Pancreas (tissue), 10 donors: ENCODE measurements at regions not wholly inside any gene's neighbourhood (a gene's known extent, or its start where the extent isn't known, plus 50 kb on each side); places are given as distances from the start of the nearest gene placed in this dataset.
A peak's percentile ranks its signal among the peaks of the same experiment; 100 is the strongest.

Experiments
- ATAC-seq, 4 donors: fragments of 200-7000 bp; cut with Tn5 transposase; one replicate each; pipeline versions ENCODE4 v1.8.0 to v1.9.1; 2020; ENCODE audit warnings: mild to moderate bottlenecking in 4 of 4, moderate library complexity in 4 of 4
- DNase-seq, 6 donors: peaks; one replicate each; pipeline ENCODE4 v3.0.0-alpha.2; 2020
- FAIRE-seq: peaks from 2 replicates; lab custom pipeline; 2012; peaks lifted over from hg19 to GRCh38; lab: Jason Lieb, UNC
- H3K27ac ChIP-seq, 4 donors: fragments of 200-600 bp; sonication (generic); 1 replicate in 3 of 4; 2 replicates in 1 of 4; pipeline versions ENCODE4 v1.5.0 to v1.8.0; 2020
- H3K27me3 ChIP-seq, 4 donors: fragments of 200-600 bp; one replicate each; pipeline ENCODE4 v1.8.0; 2021
- H3K36me3 ChIP-seq, 3 donors: fragments of 200-600 bp; sonication (generic) in 1 of 3; one replicate each; pipeline versions ENCODE4 v1.5.0 to v1.8.0; 2020 to 2021
- H3K4me1 ChIP-seq, 3 donors: fragments of 200-600 bp; one replicate each; pipeline ENCODE4 v1.8.0; 2021
- H3K4me3 ChIP-seq, 4 donors: fragments of 200-600 bp; sonication (generic) in 2 of 4; one replicate each; pipeline versions ENCODE4 v1.5.0 to v1.8.0; 2020 to 2021
- H3K9me3 ChIP-seq, 4 donors: fragments of 200-600 bp; one replicate each; pipeline ENCODE4 v1.8.0; 2021
- WGBS, 2 donors: extraction: QIAGEN DNeasy Blood & Tissue Kit; methylation state at CpG; one replicate each; pipeline ENCODE4 v1.1.7; 2013; 5-methylcytosine and 5-hydroxymethylcytosine counted together
- intact Hi-C, 3 donors: fragments of 100-400 bp; cut with DNase I; formaldehyde crosslinking; loops; one replicate each; pipeline versions ENCODE4 v1.11.1 to v1.14.2; 2022
- TF ChIP-seq, protein P1 (sequence below), 4 donors: fragments of 200-600 bp; sonication (generic) in 3 of 4; IDR thresholded peaks; one replicate each; pipeline versions ENCODE4 v1.5.0 to v1.8.0; 2021; ENCODE audit warnings: antibody characterized with exemption in 4 of 4
- donor health status: healthy with polysubstance abuse.
- donor health status: DM: no; HTN: no; CAD: no; lungs with moderate emphysema.
- donor health status: DM: no; HTN: no; CAD: no.
- donor health status: control.
- donor health status: control.
- donor health status: Bipolar disorder and iron deficiency.
- donor health status: DM: yes; HTN: yes; CAD: no.
- donor health status: DM: no; HTN: no; CAD: no.
- donor health status: DM: no; HTN: no; CAD: no.
- donor health status: DM: yes; HTN: yes; CAD: no.

DNA sequence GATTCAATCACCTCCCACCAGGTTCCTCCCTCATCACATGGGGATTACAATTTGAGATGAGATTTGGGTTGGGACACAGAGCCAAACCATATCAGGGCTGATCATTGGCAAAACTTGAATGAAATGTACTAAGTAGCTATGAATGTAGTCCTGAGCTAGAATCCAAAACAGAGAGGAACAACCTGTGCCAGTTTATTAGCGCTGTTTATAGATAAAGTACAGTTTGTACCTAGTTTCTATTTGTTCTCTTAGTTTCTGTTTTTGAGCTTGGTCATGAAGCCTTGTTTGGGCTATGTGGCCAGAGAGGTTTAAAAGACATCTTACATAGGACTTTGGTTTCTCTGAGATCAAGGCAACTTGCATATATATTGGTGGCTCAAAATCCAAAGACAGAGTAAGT is 66.9 kb upstream of the INPP4B start:
- no peak overlapping the region for H3K27ac ChIP-seq
- 70 to 84% methylated on average over 1 of the region's 1 CpG for WGBS, 2 donors
- intact Hi-C loops = no loop called here

DNA sequence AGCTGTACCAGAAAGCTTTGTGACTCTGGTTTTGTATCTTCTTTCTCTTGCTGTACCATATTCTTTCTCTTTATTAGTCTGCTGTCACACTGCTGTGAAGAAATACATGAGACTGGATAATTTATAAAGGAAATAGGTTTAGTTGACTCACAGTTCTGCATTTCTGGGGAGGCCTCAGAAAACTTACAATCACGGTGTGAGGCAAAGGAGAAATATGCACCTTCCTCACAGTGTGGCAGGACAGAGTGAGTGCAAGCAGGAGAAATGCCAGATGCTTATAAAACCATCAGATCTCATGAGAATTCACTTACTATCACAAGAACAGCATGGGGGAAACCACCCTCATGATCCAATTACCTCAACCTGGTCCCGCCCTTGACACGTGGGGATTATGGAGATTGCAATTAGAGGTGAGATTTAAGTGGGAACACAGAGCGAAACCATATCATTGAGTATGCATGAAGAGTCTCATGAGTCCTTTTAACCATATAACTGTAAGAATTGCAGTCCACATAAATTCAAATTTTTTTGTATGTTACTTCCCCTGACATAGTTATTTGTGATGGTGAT is 67.4 kb upstream of the INPP4B start:
- no peak for DNase-seq
- Histone ChIP-seq H3K36me3 (no peaks in the 10 kb centered on the region), H3K4me3 (no peak overlapping the region), H3K27me3 (no peaks in the 10 kb centered on the region), H3K4me1 (no peaks in the 10 kb centered on the region), H3K27ac (no peak overlapping the region), H3K9me3 (no peaks in the 10 kb centered on the region)
- 85 to 87% methylated on average over 4 of the region's 4 CpGs for WGBS, 2 donors
- TF ChIP-seq, protein P1, sequence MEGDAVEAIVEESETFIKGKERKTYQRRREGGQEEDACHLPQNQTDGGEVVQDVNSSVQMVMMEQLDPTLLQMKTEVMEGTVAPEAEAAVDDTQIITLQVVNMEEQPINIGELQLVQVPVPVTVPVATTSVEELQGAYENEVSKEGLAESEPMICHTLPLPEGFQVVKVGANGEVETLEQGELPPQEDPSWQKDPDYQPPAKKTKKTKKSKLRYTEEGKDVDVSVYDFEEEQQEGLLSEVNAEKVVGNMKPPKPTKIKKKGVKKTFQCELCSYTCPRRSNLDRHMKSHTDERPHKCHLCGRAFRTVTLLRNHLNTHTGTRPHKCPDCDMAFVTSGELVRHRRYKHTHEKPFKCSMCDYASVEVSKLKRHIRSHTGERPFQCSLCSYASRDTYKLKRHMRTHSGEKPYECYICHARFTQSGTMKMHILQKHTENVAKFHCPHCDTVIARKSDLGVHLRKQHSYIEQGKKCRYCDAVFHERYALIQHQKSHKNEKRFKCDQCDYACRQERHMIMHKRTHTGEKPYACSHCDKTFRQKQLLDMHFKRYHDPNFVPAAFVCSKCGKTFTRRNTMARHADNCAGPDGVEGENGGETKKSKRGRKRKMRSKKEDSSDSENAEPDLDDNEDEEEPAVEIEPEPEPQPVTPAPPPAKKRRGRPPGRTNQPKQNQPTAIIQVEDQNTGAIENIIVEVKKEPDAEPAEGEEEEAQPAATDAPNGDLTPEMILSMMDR (IDR thresholded peaks at IDR 0.05) = no peak
- intact Hi-C loops = no loop called here
- FAIRE-seq = no peak
- ATAC-seq = no peak

More for the DNA sequence above, 66.9 kb upstream of the INPP4B start:
- no peak overlapping the region for H3K4me3 ChIP-seq
- no peaks in the 10 kb centered on the region for H3K27me3 ChIP-seq
- FAIRE-seq = no peak
- no peaks in the 10 kb centered on the region for H3K9me3 ChIP-seq
- H3K36me3 ChIP-seq = no peaks in the 10 kb centered on the region
- H3K4me1 ChIP-seq = no peaks in the 10 kb centered on the region
- TF ChIP-seq, protein P1 (IDR thresholded peaks at IDR 0.05) = no peak
- no peak for DNase-seq
- no peak for ATAC-seq

DNA sequence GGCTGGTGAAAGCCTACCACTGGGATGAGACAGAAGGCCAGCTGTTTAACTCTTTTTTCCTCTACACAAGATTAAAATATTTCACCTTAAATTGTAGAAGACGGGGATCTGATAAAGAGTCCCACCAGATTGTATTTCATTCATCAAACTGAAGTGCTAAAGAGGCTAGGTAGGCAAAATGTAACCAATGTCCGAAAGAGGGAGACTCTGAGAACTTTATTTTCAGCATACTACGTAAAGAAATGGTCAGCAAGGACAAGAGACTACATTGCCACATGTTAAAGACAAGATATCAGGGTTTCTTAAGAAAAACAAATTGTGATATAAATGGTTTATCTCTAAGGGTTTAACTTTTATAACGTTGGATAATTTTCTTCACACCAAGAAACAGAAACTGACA is 71.6 kb upstream of the INPP4B start:
- no peaks in the 10 kb centered on the region for H3K4me1 ChIP-seq
- no peak overlapping the region for H3K27ac ChIP-seq
- DNase-seq (no peak), ATAC-seq (no peak), FAIRE-seq (no peak)
- 75 to 76% methylated on average over 4 of the region's 4 CpGs for WGBS, 2 donors
- TF ChIP-seq, protein P1 (IDR thresholded peaks at IDR 0.05) = no peak
- no peaks in the 10 kb centered on the region for H3K36me3 ChIP-seq
- H3K4me3 ChIP-seq = no peak overlapping the region
- H3K9me3 ChIP-seq = no peaks in the 10 kb centered on the region
- no peaks in the 10 kb centered on the region for H3K27me3 ChIP-seq
- intact Hi-C loops = no loop called here

DNA sequence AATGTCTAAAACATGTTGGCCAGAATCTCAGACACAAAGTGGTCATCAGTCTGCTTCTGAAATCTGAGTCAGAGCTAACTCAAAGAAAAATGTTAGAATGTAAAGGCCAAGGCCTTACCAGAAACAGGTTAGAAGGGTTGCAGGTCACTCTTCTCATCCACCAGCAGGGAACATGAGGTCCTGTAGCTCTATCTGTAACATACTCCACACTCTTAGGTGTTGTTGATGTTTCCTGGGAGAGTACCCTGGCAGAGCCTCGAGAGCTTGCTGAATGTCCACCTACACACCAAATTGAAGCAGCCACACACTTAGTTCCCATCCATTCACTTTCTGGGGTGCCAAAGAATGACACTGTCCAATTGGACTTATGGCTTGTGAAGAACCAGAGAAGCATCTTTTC is 76.6 kb upstream of the INPP4B start:
- intact Hi-C loops = no loop called here
- no peak overlapping the region for H3K4me3 ChIP-seq
- peaks cover 7 to 12% (median 9%) of the 10 kb centered on the region in 3 donors for H3K4me1 ChIP-seq
- no peak for DNase-seq
- WGBS, 2 donors = 82 to 89% methylated on average over 1 of the region's 1 CpG
- TF ChIP-seq, protein P1 (IDR thresholded peaks at IDR 0.05) = no peak
- H3K27me3 ChIP-seq = no peaks in the 10 kb centered on the region
- H3K27ac ChIP-seq = no peak overlapping the region
- no peaks in the 10 kb centered on the region for H3K9me3 ChIP-seq
- no peaks in the 10 kb centered on the region for H3K36me3 ChIP-seq
- no peak for FAIRE-seq
- no peak for ATAC-seq

DNA sequence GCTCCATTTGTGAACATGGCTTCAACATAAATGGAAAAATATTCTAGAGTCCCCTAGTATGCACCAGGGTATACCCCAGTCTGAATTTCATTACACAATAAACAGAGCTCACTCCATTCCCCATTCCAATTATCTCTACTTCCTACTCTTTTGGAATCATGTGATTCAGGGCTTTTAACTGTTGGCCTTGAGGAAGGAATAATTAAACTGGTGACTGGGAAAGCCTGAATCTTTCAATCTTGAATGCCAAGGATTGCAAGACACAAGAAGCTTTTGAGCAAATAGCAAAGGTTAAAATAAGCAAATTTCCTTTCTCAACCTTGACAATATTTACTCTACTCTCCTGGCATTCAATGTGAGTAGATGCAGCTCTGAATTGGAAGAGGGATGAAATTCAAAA is 77.5 kb upstream of the INPP4B start:
- Histone ChIP-seq H3K4me3 (no peak overlapping the region), H3K27me3 (no peaks in the 10 kb centered on the region), H3K9me3 (no peaks in the 10 kb centered on the region), H3K27ac (no peak overlapping the region), H3K36me3 (no peaks in the 10 kb centered on the region), H3K4me1 (peaks cover 7 to 12% (median 9%) of the 10 kb centered on the region in 3 donors)
- DNase-seq (no peak), FAIRE-seq (no peak), ATAC-seq (peak; percentile 40 to 76 (median 64))
- intact Hi-C loops = no loop called here
- TF ChIP-seq, protein P1 (IDR thresholded peaks at IDR 0.05) = no peak
